ENCODE measurements at regions not wholly inside any gene's neighbourhood (a gene's known extent, or its start where the extent isn't known, plus 50 kb on each side); places are given as distances from the start of the nearest gene placed in this dataset.

GRCh38 chr18:78085241-78086185, 835.9 kb downstream of the GALR1 start:
- DNase-seq, result no peak

DNA sequence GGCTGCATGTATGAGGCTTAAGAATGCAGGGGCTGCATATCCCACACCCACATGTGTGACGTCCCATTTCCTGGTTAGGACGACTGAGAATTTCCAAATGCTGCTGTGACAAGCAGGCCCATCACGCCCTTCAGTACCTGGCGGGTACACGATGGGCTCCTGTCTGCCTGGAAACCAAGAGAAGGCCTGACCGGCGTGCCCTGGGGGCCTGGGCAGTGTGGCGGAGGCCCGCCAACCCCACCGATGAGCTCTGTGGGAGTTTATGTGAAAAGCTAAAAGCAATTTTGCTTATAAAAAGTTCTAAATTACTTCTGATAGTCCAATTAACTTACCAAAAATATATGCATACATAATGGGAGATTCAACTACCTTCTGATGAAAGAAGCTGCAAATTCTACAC, 837.3 kb downstream of the GALR1 start:
- DNase-seq, result no peak

DNA sequence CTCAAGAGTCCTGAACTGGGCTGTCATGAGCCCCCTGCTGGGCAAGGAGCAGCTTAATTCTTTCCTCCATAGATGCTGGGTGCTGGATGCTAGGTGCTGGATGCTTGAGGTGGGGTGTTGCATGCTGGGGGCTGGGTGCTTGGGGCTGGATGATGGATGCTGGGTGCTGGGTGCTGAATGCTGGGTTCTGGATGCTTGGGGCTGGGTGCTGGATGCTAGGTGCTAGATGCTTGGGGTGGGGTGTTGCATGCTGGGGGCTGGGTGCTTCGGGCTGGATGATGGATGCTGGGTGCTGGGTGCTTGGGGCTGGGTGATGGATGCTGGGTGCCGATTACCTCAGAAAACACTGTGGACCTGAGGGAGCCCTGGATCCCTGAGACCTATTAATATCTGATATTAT, 837.7 kb downstream of the GALR1 start:
- DNase-seq, result no peak

DNA sequence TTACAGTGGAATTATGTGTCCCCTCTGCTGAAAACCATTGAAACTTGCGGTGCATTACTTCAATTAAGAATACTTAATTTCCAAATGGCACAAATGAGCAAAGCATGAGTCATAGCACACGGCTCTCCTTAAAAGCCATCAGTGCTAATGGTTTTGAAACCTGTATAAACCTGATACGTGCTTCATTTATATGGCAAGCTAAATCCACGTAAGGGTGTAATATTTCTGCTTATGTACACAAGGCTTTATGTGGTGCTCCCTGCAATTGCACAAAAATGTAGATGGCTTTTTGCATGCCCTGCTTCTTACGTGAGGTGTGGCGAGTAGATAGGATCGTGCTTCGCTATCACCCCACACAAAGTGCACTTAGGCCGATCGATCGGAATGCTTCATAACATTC, 840.9 kb downstream of the GALR1 start:
- DNase-seq, result no peak

DNA sequence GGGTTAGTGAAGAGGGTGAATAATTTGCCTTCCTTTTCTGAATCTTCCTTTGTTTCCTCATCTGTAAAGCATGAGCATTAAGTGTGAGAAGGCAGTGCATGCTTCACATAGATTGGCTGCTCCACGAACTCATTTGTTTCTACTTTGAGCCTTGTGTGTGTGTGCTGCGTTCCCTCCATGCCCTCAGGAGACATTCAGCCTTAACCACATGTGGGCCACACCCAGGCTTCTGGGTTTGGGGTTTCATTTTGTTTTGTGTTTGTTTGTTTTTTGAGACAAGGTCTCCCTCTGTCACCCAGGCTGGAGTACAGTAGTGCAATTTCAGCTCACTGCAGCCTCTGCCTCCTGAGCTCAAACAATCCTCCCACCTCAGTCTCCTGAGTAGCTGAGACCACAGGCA, 843.3 kb downstream of the GALR1 start:
- no peak for DNase-seq

- no peak for DNase-seq
Measured at GRCh38 chr18:78099979-78100588, 850.4 kb downstream of the GALR1 start.

DNA sequence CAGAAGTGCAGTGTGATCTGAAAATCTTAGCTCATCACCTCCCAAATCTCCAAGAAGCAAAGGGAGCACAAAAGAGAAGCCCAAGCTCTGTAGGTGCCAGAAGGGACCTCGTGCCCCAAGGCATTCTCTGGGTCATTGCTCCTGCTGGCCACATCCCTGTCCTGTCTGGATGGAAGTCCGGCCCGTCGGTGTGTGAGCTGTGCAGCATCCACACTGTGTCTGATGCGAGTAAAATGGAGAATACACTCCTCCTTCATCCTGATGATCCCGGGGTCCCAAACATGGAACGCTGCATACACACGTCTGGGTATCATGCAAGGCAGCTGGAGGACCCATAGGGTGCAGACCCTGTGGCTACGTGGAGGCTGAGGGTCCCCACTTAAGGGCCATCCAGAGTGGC, 851.4 kb downstream of the GALR1 start:
- DNase-seq, result no peak

DNA sequence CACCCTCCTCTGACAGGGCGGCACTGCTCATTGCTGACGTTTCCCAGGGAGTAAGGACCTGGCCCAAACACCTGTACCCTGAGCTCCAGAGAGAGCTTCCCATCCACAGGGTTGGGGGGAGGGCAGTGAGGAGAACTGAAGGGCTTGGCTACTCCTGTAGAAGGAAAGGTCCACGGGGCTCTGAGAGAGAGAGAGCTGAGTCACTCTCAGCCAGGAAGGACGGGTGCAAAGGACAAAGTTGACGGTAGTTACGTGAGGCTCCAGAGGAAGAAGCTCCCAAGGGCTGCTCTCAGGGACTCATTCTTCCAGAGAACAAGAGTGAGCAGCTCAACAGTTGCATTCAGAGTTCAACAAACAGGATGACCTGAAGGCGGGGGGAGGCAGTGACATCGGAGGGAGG, 852.5 kb downstream of the GALR1 start:
- DNase-seq, result no peak

DNA sequence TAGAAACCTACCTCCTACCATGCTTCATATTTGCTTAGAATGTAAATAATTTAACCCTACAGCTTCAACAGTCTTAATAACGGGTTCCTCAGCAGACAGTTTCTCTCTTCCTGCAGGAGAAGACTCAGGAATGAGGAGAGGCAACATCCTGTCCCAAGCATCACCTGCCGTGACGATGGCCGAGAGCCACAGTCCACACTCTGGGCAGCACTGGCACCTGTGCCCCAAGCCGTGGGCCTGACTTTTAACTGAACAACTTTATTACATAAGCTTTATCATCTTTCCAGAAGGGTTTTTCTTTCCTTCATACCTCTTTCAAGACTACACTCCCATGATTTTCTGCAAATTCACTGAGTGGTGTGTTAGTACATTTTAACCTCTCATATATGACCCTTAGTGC, 856.0 kb downstream of the GALR1 start:
- no peak for DNase-seq

DNA sequence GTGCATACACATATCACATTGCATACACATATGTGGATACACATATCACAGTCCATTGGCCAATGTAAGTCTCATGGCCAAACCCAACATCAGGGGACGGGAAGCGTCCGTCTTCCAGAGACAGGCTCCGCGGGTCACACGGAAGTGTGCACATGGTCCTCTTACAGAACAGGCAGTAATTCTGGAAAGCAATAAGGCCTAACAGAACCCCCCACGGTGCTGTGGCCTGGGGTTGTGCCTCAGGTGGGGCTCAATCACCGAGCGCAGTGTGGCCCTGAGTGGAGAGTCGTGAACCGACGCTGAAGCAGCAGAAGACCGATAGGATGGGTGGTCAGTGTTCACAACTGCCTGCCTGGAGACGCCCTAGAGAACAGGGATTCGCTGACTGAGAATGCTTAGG, 857.3 kb downstream of the GALR1 start:
- DNase-seq, result no peak

DNA sequence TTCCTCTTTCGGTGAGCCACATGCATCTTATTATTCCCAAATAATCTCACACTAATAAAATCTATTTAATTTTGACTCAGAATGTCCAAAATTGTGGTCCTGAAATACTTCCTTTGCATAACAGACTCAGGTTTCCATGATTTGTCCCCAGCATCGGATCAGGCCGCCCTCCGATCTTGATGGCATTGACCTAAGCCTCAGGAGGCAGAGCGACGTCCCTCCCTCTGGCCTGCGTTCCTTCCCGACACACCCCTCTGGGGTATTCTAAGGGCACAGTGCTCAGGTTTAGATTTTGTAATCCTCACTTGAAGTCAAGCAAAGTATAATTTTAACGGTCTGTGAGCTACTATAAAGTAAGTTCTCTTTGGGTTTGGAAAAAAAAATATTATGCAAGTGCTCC, 857.7 kb downstream of the GALR1 start:
- DNase-seq, result no peak

- DNase-seq, result no peak
Measured at GRCh38 chr18:78108554-78108953, 858.9 kb downstream of the GALR1 start.

- DNase-seq, result no peak
Measured at GRCh38 chr18:78113136-78113939, 863.7 kb downstream of the GALR1 start.

DNA sequence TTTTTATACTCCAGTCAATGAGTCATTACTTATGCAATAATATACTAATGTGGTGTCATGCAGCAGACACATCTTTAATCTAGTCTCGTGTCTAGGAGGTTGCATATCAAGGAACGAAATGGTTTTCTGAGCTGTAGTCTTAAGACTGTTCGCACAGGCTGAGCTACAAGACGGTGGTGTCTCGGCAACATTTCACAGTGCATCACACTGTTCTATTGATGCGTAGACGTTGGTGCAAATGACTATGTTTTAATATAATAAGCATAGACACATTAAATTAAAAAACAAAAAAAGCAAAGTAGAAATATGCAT, 864.2 kb downstream of the GALR1 start:
- DNase-seq, result no peak

- DNase-seq, result no peak
Measured at GRCh38 chr18:78115896-78116561, 863.6 kb upstream of the SALL3 start.

- DNase-seq, result no peak
Measured at GRCh38 chr18:78123144-78123909, 856.3 kb upstream of the SALL3 start.

DNA sequence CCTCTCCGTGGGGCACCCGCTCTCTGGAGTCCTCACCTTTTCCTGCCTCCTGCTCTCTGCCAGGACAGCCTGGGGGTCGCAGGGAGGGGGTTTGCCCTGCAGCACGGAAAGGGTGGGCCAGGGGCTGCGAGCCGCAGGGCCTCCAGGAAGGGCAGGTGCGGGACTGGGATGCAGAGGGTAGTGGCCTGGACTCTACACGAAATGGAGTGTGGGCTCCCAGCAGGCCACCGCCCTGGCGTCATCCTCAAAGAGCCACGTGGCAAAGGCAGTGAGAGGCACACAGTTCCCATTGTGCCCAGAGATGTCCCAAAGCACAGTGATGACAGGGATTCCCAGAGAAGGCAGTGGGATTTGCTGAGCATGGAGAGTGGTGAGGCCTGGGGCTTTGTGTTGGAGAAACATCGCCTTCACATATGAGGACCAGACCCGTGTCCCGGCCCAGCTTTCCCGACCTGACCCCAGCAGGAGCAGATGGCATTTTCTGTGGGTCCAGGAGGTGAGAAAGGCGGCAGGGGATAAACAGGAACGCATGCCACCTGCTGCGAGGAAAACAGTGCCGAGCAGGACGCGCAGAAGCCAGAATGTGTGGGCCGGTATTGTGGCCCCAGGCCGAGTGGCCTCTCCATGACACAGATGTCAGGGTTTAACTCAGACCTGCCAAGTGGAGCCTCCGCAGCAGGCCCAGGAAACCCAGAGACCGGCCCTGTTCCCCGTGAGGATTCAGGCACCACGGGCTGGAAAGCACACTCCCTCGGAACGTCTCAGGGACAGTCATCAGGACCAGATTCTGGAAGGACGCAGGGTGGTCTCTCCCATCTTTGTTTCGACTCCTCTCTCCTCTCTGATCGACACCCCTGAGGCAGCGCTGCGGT, 855.5 kb upstream of the SALL3 start:
- no peak for DNase-seq

- DNase-seq, result no peak
Measured at GRCh38 chr18:78125206-78125896, 854.3 kb upstream of the SALL3 start.

DNA sequence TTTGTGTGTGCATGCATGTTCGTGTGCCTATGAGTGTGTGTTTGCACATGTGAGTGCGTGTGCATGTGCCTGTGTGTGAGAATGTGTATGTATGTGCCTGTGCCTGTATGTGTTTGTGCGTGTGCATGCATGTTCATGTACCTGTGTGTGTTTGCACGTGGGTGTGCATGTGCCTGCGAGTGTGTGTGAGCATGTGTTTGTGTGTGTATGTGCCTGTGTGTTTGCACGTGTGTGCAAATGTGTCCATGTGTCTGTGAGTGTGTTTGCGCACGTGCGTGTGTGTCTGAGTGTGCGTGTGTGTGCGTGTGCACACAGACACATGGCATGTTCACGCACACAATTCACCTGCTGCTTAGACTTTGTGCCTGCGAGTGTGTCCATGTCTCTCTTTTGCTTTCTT, 853.5 kb upstream of the SALL3 start:
- DNase-seq, result no peak

DNA sequence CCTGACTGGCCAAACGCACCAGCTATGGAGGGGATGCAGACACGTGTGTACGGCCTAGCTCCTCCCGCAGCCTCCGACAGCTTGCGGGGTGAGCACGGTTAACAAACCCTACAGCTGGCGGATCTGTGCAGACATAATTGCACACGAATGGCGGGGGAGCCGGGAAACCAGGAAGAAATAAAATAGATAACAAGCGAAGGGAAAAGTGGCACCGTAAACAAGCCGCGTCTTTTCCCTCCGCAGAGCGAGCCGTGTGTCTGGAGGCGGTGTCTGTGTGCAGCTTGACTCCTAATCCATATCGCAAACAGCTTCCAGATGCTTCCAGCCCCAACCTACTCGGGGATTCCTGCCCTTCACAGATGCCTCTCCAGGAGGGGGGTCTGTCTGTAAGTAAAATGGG, 853.1 kb upstream of the SALL3 start:
- no peak for DNase-seq

- no peak for DNase-seq
Measured at GRCh38 chr18:78127041-78127440, 852.6 kb upstream of the SALL3 start.

Data from SHP77 treated with DMSO at 0.1 percent for 48 hours (cell line).